H1 (cell line): ENCODE measurements at regions not wholly inside any gene's neighbourhood (a gene's known extent, or its start where the extent isn't known, plus 50 kb on each side); places are given as distances from the start of the nearest gene placed in this dataset.

ENCODE experiments used
- CTCF ChIA-PET: fragments of 300-600 bp; sonication (Branson Sonifier 250); formaldehyde crosslinking; loops from one replicate; lab custom pipeline; 2021; ENCODE audit not compliant: partially characterized antibody; lab: Charles Lee
- POLR2A ChIA-PET: fragments of 300-600 bp; sonication (Branson Sonifier 250); formaldehyde crosslinking; loops from one replicate; lab custom pipeline; 2021; ENCODE audit warnings: inconsistent platforms; ENCODE audit not compliant: partially characterized antibody; lab: Charles Lee
- DNase-seq, 2 experiments: peaks; one replicate each; pipeline versions ENCODE4 v3.0.0 to v3.0.0-alpha.2; 2010 to 2022; ENCODE audit warnings: low spot score in 2 of 2, low read depth in 1 of 2, mixed read lengths in 1 of 2
- FAIRE-seq: peaks from 2 replicates; lab custom pipeline; 2011; peaks lifted over from hg19 to GRCh38; lab: Jason Lieb, UNC
- H2AFZ ChIP-seq: 2 replicates; pipeline ENCODE4 v1.8.1; 2012; ENCODE audit warnings: low read length, inconsistent platforms
- H2AK5ac ChIP-seq: 2 replicates; pipeline ENCODE4 v1.6.1; 2013; ENCODE audit warnings: low read depth, low read length
- H2BK120ac ChIP-seq: replicated peaks from 2 replicates; pipeline ENCODE3; 2013; ENCODE audit warnings: low read depth, low read length, inconsistent platforms
- H2BK12ac ChIP-seq: 2 replicates; pipeline ENCODE4 v1.6.1; 2013; ENCODE audit warnings: low read depth, low read length
- H2BK15ac ChIP-seq: 2 replicates; pipeline ENCODE4 v1.6.1; 2013; ENCODE audit warnings: low read length
- H2BK20ac ChIP-seq: 2 replicates; pipeline ENCODE4 v1.6.1; 2013; ENCODE audit warnings: low read length
- H2BK5ac ChIP-seq: 2 replicates; pipeline ENCODE4 v1.6.1; 2013; ENCODE audit warnings: low read depth, low read length
- H3K14ac ChIP-seq: 2 replicates; pipeline ENCODE4 v1.6.1; 2013; ENCODE audit warnings: inconsistent platforms; ENCODE audit not compliant: insufficient read length
- H3K18ac ChIP-seq: 2 replicates; pipeline ENCODE4 v1.6.1; 2013; ENCODE audit warnings: low read length; ENCODE audit errors: extremely low read depth
- H3K23ac ChIP-seq: 2 replicates; pipeline ENCODE4 v1.6.1; 2013; ENCODE audit warnings: inconsistent platforms; ENCODE audit not compliant: insufficient read length
- H3K23me2 ChIP-seq: 2 replicates; pipeline ENCODE4 v1.6.1; 2013; ENCODE audit warnings: low read depth, low read length
- H3K27ac ChIP-seq: 2 replicates; pipeline ENCODE4 v1.6.1; 2011; ENCODE audit warnings: low read depth, low read length, inconsistent platforms
- H3K27me3 ChIP-seq, 4 experiments: replicated peaks in 1 of 4; 1 replicate in 1 of 4; 2 replicates in 3 of 4; pipeline versions ENCODE4 v1.6.1 to v1.8.1; 2011 to 2013; ENCODE audit warnings: low read length in 3 of 4, mild to moderate bottlenecking in 3 of 4, inconsistent platforms in 2 of 4, mixed read lengths in 2 of 4, moderate library complexity in 1 of 4; ENCODE audit not compliant: control insufficient read depth in 3 of 4, insufficient read depth in 3 of 4; ENCODE audit errors: extremely low read depth in 1 of 4
- H3K36me3 ChIP-seq, 4 experiments: 2 replicates each; pipeline versions ENCODE4 v1.6.1 to v1.8.1; 2011 to 2013; ENCODE audit warnings: mild to moderate bottlenecking in 4 of 4, low read length in 3 of 4, moderate library complexity in 2 of 4, control low read depth in 1 of 4, inconsistent platforms in 1 of 4; ENCODE audit not compliant: insufficient read depth in 4 of 4, control insufficient read depth in 2 of 4
- H3K4ac ChIP-seq: replicated peaks from 2 replicates; pipeline ENCODE3; 2013; ENCODE audit warnings: low read length, low read depth, mixed read lengths, inconsistent platforms; ENCODE audit not compliant: insufficient read length
- H3K4me1 ChIP-seq, 4 experiments: replicated peaks in 1 of 4; 1 replicate in 1 of 4; 2 replicates in 3 of 4; pipeline versions ENCODE4 v1.6.1 to v1.8.1; 2011 to 2013; ENCODE audit warnings: low read length in 3 of 4, inconsistent platforms in 2 of 4, mixed read lengths in 1 of 4; ENCODE audit not compliant: insufficient read depth in 4 of 4, control insufficient read depth in 3 of 4
- H3K4me2 ChIP-seq, 2 experiments: 2 replicates each; pipeline versions ENCODE4 v1.6.1 to v1.8.1; 2011 to 2013; ENCODE audit warnings: low read depth in 2 of 2, low read length in 2 of 2, control low read depth in 1 of 2, inconsistent platforms in 1 of 2, mild to moderate bottlenecking in 1 of 2; ENCODE audit not compliant: insufficient read depth in 1 of 2
- H3K4me3 ChIP-seq, 4 experiments: fragments of 200-600, 300-600 bp in 1 of 4; sonication (generic), shearing (Covaris generic), sonication (Bioruptor Twin) in 1 of 4; 2 replicates each; pipeline versions ENCODE4 v1.5.1 to v1.8.1; 2011 to 2016; ENCODE audit warnings: low read length in 4 of 4, low read depth in 3 of 4, control low read depth in 2 of 4, inconsistent platforms in 2 of 4, mild to moderate bottlenecking in 2 of 4, mixed read lengths in 1 of 4, moderate library complexity in 1 of 4; ENCODE audit not compliant: insufficient read depth in 2 of 4; ENCODE audit errors: extremely low read depth in 1 of 4
- H3K56ac ChIP-seq: replicated peaks from 2 replicates; pipeline ENCODE3; 2013; ENCODE audit warnings: low read depth, mild to moderate bottlenecking, mixed read lengths, low read length, inconsistent platforms; ENCODE audit not compliant: insufficient read length
- H3K79me1 ChIP-seq: 2 replicates; pipeline ENCODE4 v1.6.1; 2013; ENCODE audit warnings: low read depth, low read length, control low read depth
- H3K79me2 ChIP-seq, 2 experiments: 2 replicates each; pipeline versions ENCODE4 v1.6.1 to v1.8.1; 2012 to 2013; ENCODE audit warnings: low read length in 2 of 2, mild to moderate bottlenecking in 2 of 2, inconsistent platforms in 1 of 2; ENCODE audit not compliant: insufficient read depth in 2 of 2, control insufficient read depth in 1 of 2
- H3K9ac ChIP-seq, 4 experiments: replicated peaks in 1 of 4; 1 replicate in 1 of 4; 2 replicates in 3 of 4; pipeline versions ENCODE4 v1.6.1 to v1.8.1; 2011 to 2013; ENCODE audit warnings: low read depth in 3 of 4, low read length in 3 of 4, control low read depth in 2 of 4, mild to moderate bottlenecking in 2 of 4, moderate library complexity in 2 of 4, inconsistent platforms in 1 of 4; ENCODE audit errors: extremely low read depth in 1 of 4
- H3K9me3 ChIP-seq, 2 experiments: 2 replicates each; pipeline versions ENCODE4 v1.6.1 to v1.8.1; 2012 to 2013; ENCODE audit warnings: mild to moderate bottlenecking in 2 of 2, moderate library complexity in 2 of 2, control low read depth in 1 of 2, inconsistent platforms in 1 of 2, low read depth in 1 of 2, low read length in 1 of 2, mixed read lengths in 1 of 2; ENCODE audit not compliant: insufficient read depth in 2 of 2
- H4K20me1 ChIP-seq, 2 experiments: replicated peaks in 1 of 2; 2 replicates each; pipeline versions ENCODE3 to v1.8.1; 2011 to 2013; ENCODE audit warnings: inconsistent platforms in 2 of 2, low read length in 2 of 2, mild to moderate bottlenecking in 1 of 2; ENCODE audit not compliant: insufficient read depth in 2 of 2, control insufficient read depth in 1 of 2
- H4K5ac ChIP-seq: 2 replicates; pipeline ENCODE4 v1.6.1; 2013; ENCODE audit warnings: low read length, low read depth, mixed read lengths, inconsistent platforms; ENCODE audit not compliant: insufficient read length
- H4K8ac ChIP-seq: 2 replicates; pipeline ENCODE4 v1.8.0; 2013; ENCODE audit warnings: mild to moderate bottlenecking, moderate library complexity, low read length, inconsistent platforms; ENCODE audit not compliant: insufficient read depth; ENCODE audit errors: extremely low read depth
- H4K91ac ChIP-seq: replicated peaks from 2 replicates; pipeline ENCODE3; 2013; ENCODE audit warnings: low read length, mixed read lengths, inconsistent platforms; ENCODE audit not compliant: insufficient read length
- HDAC2 ChIP-seq, 2 experiments: fragments of 300-600 bp in 1 of 2; sonication (generic) in 1 of 2; IDR thresholded peaks; 2 replicates each; pipeline ENCODE4 v1.6.1; 2011 to 2012; ENCODE audit warnings: low read depth in 2 of 2, low read length in 2 of 2, mild to moderate bottlenecking in 2 of 2, moderate library complexity in 2 of 2, borderline replicate concordance in 1 of 2, inconsistent platforms in 1 of 2
- KDM1A ChIP-seq: fragments of 200-600, 300-600 bp; sonication (generic); IDR thresholded peaks from 2 replicates; pipeline ENCODE4 v1.7.1; 2016; ENCODE audit warnings: mild to moderate bottlenecking, low read length, borderline replicate concordance
- SUZ12 ChIP-seq: fragments of 200-600 bp; sonication (generic); IDR thresholded peaks from 2 replicates; pipeline ENCODE4 v1.6.1; 2012; ENCODE audit warnings: mild to moderate bottlenecking, inconsistent platforms, low read length, moderate library complexity, mixed read lengths
- WGBS, 2 experiments: shearing (Covaris generic) in 1 of 2; methylation state at CpG; one replicate each; pipeline versions ENCODE4 v1.1.6 to v1.1.7; 2013 to 2015; ENCODE audit warnings: low lambda C conversion rate in 2 of 2, mixed read lengths in 2 of 2, inconsistent platforms in 1 of 2, low coverage in 1 of 2, missing lambda C conversion rate in 1 of 2; ENCODE audit not compliant: insufficient replicate concordance in 2 of 2, insufficient coverage in 1 of 2, insufficient read length in 1 of 2; ENCODE audit errors: extremely low coverage in 1 of 2, missing lambda C conversion rate in 1 of 2; 5-methylcytosine and 5-hydroxymethylcytosine counted together

DNA sequence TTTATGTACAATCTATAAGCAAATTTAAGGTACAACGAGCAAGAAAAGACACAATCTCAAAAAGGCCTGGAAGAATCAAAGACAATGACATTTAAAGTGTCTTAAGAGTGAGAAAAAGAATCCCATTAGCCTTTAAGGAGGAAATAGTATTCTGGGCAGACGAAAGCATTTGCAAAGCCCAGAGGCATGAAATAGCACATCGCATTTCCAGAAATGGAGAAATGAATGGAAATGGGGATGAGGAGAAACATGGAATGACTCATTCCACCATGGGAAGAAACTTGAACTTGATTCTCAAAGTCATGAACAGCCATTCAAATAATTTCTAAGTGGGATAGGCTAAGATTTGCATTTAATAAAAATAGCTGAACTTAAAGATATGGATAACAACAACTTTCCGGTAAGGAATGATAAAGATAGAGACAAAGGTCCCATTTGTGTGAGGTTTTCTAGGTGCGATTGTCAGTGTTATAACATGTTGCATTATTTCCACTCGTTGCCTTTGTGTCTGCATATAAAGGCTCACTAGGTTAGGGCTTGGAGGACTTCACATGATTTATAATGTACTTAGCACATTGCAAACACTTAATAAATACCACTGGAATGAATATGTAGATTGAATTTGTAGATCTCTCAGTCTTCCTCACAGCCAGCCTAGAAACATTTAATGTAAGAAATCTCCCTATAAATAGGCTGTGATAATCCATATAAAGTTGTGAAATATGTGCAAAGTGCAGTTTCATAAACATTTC lies 310.3 kb upstream of the KLF6 start:
- 84% methylated on average over 6 of the region's 6 CpGs; no CpG with 5 or more reads in 1 of the 2 experiments for WGBS, 2 experiments
- H2BK5ac ChIP-seq = no peak overlapping the region
- H3K27me3 ChIP-seq = no peaks in the 10 kb centered on the region
- no peak for TF ChIP-seq KDM1A
- no peak for TF ChIP-seq HDAC2 (IDR thresholded peaks at IDR 0.05; ENCODE audit: borderline replicate concordance in 1 of 2, low read depth in 2 of 2, low read length in 2 of 2)
- no peak for TF ChIP-seq SUZ12

More for the DNA sequence above, 310.3 kb upstream of the KLF6 start:
- ChIA-PET POLR2A (no interaction called here), CTCF (no interaction called here)
- Histone ChIP-seq H4K8ac (no peak overlapping the region), H3K27ac (no peak overlapping the region), H4K91ac (no peak overlapping the region), H3K23me2 (no peaks in the 10 kb centered on the region), H3K14ac (no peak overlapping the region), H4K5ac (no peak overlapping the region), H2BK120ac (no peak overlapping the region), H2BK20ac (no peak overlapping the region), H3K18ac (no peak overlapping the region), H2AK5ac (no peak overlapping the region), H3K56ac (no peak overlapping the region), H3K4me1 (no peaks in the 10 kb centered on the region), H3K9me3 (no peaks in the 10 kb centered on the region), H2BK15ac (no peak overlapping the region), H3K9ac (no peak overlapping the region), H3K79me1 (no peaks in the 10 kb centered on the region), H3K4me2 (no peak overlapping the region), H2BK12ac (no peak overlapping the region), H3K23ac (no peak overlapping the region), H3K79me2 (no peaks in the 10 kb centered on the region), H2AFZ (no peak overlapping the region), H4K20me1 (no peaks in the 10 kb centered on the region), H3K4ac (no peak overlapping the region), H3K4me3 (no peak overlapping the region), H3K36me3 (no peaks in the 10 kb centered on the region)
- DNase-seq (no peak), FAIRE-seq (no peak)
